ENCODE measurements at regions not wholly inside any gene's neighbourhood (a gene's known extent, or its start where the extent isn't known, plus 50 kb on each side); places are given as distances from the start of the nearest gene placed in this dataset.
A peak's percentile ranks its signal among the peaks of the same experiment; 100 is the strongest.

GRCh38 chr16:85491058-85491771, 121.9 kb upstream of the GSE1 start (continued):
- TF ChIP-seq, protein P1, sequence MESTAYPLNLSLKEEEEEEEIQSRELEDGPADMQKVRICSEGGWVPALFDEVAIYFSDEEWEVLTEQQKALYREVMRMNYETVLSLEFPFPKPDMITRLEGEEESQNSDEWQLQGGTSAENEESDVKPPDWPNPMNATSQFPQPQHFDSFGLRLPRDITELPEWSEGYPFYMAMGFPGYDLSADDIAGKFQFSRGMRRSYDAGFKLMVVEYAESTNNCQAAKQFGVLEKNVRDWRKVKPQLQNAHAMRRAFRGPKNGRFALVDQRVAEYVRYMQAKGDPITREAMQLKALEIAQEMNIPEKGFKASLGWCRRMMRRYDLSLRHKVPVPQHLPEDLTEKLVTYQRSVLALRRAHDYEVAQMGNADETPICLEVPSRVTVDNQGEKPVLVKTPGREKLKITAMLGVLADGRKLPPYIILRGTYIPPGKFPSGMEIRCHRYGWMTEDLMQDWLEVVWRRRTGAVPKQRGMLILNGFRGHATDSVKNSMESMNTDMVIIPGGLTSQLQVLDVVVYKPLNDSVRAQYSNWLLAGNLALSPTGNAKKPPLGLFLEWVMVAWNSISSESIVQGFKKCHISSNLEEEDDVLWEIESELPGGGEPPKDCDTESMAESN (CRISPR knock-in tag; conservative IDR thresholded peaks at IDR 0.05) = no peak
- TF ChIP-seq CENPX (CRISPR knock-in tag; IDR thresholded peaks at IDR 0.05) (no peak), ZNF619 (CRISPR knock-in tag; IDR thresholded peaks at IDR 0.05) (no peak), HDAC1 (CRISPR knock-in tag; IDR thresholded peaks at IDR 0.05) (no peak; the same call in 1 of the 2 replicates), ZBTB10 (CRISPR knock-in tag; IDR thresholded peaks at IDR 0.05; ENCODE audit: borderline replicate concordance) (0 out of 2 replicates have a peak, but pooled peaks have one; percentile 18), TBX3 (IDR thresholded peaks at IDR 0.05; ENCODE audit: borderline replicate concordance) (no peak), ZNF749 (CRISPR knock-in tag; IDR thresholded peaks at IDR 0.05; ENCODE audit: borderline replicate concordance) (no peak), MTA3 (CRISPR knock-in tag; IDR thresholded peaks at IDR 0.05) (no peak), SRSF1 (optimal IDR thresholded peaks at IDR 0.05; ENCODE audit: low read depth, low read length) (peak; percentile 89), ZNF792 (CRISPR knock-in tag; IDR thresholded peaks at IDR 0.05) (no peak), IKZF5 (CRISPR knock-in tag; IDR thresholded peaks at IDR 0.05) (no peak), KLF16 (CRISPR knock-in tag; IDR thresholded peaks at IDR 0.05) (peak in 1 of 2 experiments; percentile 66; a peak in 1 of 4 replicates), TFE3 (CRISPR knock-in tag; IDR thresholded peaks at IDR 0.05) (no peak), POLR2A (IDR thresholded peaks at IDR 0.05; ENCODE audit: insufficient read depth in 1 of 2, low read depth in 2 of 2, low read length in 2 of 2) (no peak), ZNF576 (CRISPR knock-in tag; IDR thresholded peaks at IDR 0.05) (no peak), CTCF (CRISPR knock-in tag; IDR thresholded peaks at IDR 0.05) (peak; percentile 95), HOXA7 (CRISPR knock-in tag; IDR thresholded peaks at IDR 0.05) (no peak)
- TF ChIP-seq, protein P2, sequence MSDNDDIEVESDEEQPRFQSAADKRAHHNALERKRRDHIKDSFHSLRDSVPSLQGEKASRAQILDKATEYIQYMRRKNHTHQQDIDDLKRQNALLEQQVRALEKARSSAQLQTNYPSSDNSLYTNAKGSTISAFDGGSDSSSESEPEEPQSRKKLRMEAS (IDR thresholded peaks at IDR 0.05) = no peak; the same call in 1 of the 2 replicates
- TF ChIP-seq, protein P3, sequence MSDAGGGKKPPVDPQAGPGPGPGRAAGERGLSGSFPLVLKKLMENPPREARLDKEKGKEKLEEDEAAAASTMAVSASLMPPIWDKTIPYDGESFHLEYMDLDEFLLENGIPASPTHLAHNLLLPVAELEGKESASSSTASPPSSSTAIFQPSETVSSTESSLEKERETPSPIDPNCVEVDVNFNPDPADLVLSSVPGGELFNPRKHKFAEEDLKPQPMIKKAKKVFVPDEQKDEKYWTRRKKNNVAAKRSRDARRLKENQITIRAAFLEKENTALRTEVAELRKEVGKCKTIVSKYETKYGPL (CRISPR knock-in tag; IDR thresholded peaks at IDR 0.05) = no peak
